ENCODE measurements at regions not wholly inside any gene's neighbourhood (a gene's known extent, or its start where the extent isn't known, plus 50 kb on each side); places are given as distances from the start of the nearest gene placed in this dataset.

DNA sequence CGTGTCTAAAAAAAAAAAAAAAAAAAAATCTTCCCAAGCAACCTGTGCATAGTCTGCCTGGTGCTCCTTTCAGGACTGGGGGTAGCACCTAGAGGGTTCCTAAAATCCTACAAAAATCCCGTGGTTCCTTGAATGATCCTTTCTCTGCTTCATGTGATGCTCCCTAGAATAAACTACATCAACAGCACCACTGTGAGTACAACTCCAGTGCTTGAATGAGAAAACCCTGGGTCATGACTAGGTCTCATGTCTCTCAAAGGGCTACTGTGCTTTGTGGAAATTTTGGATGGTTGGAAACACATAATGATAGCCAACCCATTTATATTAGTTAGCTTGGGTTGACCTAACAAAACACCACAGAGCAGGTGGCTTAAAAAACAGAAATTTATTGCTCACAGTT, 243.5 kb downstream of the OPA1 start:
- TF ChIP-seq, protein P1, sequence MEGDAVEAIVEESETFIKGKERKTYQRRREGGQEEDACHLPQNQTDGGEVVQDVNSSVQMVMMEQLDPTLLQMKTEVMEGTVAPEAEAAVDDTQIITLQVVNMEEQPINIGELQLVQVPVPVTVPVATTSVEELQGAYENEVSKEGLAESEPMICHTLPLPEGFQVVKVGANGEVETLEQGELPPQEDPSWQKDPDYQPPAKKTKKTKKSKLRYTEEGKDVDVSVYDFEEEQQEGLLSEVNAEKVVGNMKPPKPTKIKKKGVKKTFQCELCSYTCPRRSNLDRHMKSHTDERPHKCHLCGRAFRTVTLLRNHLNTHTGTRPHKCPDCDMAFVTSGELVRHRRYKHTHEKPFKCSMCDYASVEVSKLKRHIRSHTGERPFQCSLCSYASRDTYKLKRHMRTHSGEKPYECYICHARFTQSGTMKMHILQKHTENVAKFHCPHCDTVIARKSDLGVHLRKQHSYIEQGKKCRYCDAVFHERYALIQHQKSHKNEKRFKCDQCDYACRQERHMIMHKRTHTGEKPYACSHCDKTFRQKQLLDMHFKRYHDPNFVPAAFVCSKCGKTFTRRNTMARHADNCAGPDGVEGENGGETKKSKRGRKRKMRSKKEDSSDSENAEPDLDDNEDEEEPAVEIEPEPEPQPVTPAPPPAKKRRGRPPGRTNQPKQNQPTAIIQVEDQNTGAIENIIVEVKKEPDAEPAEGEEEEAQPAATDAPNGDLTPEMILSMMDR (IDR thresholded peaks at IDR 0.05; ENCODE audit: low read depth, low read length), result no peak
- H3K4me3 ChIP-seq (ENCODE audit: low read depth, low read length), result no peak overlapping the region
- no peak for DNase-seq (ENCODE audit: low read depth, low spot score)
- in situ Hi-C loops (cut with HindIII; ENCODE audit: low sequenced_read_pairs), result no loop called here

DNA sequence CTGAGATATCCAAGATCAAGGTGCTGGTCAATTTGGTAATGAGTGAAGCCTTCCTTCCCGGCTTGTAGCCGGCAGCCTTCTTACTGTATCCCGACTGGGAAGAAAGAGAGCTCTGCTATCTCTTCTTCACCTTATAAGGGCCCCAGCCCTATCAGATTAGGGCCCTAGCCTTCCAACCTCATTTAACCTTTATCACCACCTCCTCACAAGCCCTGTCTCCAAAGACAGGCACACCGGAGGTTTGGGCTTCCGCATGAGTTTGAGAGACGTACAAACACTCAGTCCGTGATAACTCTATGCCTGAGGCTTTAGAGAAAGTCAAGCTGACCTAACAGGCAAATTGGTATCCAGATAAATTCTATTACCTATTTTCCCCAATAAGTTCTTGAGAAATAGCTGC, 243.9 kb downstream of the OPA1 start:
- TF ChIP-seq, protein P1 (IDR thresholded peaks at IDR 0.05; ENCODE audit: low read depth, low read length), result no peak
- in situ Hi-C loops (cut with HindIII; ENCODE audit: low sequenced_read_pairs), result no loop called here
- H3K4me3 ChIP-seq (ENCODE audit: low read depth, low read length), result no peak overlapping the region
- DNase-seq (ENCODE audit: low read depth, low spot score), result no peak

DNA sequence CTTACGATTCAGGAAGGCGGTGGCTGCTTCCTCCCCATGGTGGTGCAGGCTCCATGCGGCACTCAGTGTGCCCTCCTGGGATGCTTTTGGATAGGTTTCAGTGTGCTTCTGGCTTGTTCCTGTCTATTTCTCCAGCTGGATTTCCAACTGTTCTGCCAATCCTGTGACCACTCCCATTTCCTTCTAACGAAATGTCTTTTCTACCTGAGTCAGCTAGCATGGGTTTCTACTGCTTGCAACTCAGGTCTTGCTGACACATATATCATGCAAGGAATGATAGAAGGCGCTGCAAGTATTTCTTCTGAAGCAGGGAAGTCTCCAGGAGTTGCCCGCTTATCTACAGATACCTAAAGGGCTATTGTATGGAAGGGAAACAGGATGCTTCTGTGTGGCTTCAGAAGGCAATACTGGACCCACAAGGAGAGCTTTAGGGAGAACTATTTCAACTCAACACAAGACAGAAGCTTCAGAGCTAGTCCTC, 244.4 kb downstream of the OPA1 start:
- no peak overlapping the region for H3K4me3 ChIP-seq (ENCODE audit: low read depth, low read length)
- in situ Hi-C loops (cut with HindIII; ENCODE audit: low sequenced_read_pairs), result no loop called here
- DNase-seq (ENCODE audit: low read depth, low spot score), result no peak
- TF ChIP-seq, protein P1 (IDR thresholded peaks at IDR 0.05; ENCODE audit: low read depth, low read length), result no peak

DNA sequence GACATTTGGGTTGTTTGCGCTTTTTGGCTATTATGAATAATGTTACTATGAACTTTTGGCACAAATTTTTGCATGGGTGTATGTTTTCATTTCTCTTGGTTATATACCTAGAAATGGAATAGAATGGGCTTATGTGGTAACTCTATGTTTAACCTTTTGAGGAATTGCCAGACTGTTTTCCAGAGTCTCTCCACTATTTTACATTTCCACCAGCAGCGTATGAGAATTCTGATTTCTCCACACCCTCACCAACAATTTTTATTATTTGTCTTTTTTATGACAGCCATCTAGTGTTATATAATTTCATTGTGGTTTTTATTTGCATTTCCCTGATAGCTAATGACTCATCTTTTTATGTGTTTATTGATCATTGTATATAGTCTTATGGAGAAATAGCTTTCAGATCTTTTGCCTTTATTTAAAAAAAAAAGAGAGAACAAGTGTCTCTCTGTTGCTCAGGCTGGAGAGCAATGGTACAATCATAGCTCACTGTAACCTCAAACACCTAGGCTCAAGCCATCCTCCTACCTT, 247.2 kb downstream of the OPA1 start:
- in situ Hi-C loops (cut with HindIII; ENCODE audit: low sequenced_read_pairs), result no loop called here
- DNase-seq (ENCODE audit: low read depth, low spot score), result no peak

DNA sequence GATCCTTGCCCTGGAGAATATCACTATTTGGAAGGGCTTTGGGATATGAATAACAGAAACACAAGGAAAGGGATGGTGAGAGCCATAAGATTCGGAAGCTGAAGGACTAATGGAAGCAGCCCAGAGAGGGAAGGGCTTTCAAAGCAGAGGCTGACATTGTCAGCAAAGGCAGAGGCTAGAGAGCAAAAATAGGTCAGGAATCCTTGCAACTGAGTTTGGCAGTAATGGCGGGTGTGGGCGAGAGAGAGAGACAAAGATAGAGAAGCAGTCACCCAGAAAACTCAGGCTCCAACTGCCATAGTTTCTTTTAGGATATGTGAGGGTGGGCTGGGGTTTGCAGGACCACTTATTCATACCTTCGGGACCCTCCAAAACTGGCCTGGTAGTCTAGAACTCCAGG, 248.6 kb downstream of the OPA1 start:
- DNase-seq (ENCODE audit: low read depth, low spot score), result no peak
- TF ChIP-seq, protein P1 (IDR thresholded peaks at IDR 0.05; ENCODE audit: low read depth, low read length), result no peak
- in situ Hi-C loops (cut with HindIII; ENCODE audit: low sequenced_read_pairs), result no loop called here

More for the DNA sequence above, 247.2 kb downstream of the OPA1 start:
- TF ChIP-seq, protein P1 (IDR thresholded peaks at IDR 0.05; ENCODE audit: low read depth, low read length), result no peak
- no peak overlapping the region for H3K4me3 ChIP-seq (ENCODE audit: low read depth, low read length)

DNA sequence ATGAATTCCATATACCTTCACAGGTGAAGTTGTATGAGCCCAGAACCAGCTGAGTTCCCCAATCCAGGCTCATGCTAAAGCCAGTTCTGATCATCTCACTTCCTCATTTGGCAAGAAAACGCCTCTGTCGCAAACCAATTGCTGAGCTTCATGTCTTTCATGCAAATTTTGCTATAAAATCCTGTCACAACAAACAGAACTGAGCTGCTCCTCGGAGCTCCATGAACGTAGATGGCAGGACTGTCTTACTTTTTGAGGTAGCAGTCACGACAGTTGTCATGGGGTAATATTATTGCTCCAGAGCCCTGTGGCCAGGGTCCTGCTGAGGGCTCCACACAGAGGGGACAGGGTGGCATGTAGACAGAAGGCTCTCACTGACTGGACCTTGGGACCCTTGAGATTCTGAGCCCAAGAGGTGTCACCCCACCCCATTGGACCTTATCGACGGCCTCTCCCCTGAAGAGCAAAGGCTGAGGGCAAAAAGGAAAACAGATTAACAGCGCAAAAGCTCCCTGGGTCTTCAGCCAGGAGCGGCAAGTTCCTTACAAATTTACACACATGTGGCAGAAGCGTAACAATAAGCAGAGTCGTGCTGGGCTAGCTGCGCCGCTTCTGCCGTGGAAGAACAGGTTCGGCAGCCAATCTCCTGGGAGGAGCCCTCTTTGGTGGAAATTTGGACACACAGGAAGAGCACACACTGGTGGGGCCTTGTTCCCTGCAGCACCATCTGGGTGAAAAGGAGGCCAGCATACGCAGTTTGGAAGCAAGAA, 249.2 kb downstream of the OPA1 start:
- in situ Hi-C loops (cut with HindIII; ENCODE audit: low sequenced_read_pairs), result no loop called here
- TF ChIP-seq, protein P1 (IDR thresholded peaks at IDR 0.05; ENCODE audit: low read depth, low read length), result no peak
- no peak overlapping the region for H3K4me3 ChIP-seq (ENCODE audit: low read depth, low read length)
- no peak for DNase-seq (ENCODE audit: low read depth, low spot score)

More for the DNA sequence above, 248.6 kb downstream of the OPA1 start:
- H3K4me3 ChIP-seq (ENCODE audit: low read depth, low read length), result no peak overlapping the region

All from astrocyte of the spinal cord (primary cell).